ENCODE measurements at regions not wholly inside any gene's neighbourhood (a gene's known extent, or its start where the extent isn't known, plus 50 kb on each side); places are given as distances from the start of the nearest gene placed in this dataset.

DNA sequence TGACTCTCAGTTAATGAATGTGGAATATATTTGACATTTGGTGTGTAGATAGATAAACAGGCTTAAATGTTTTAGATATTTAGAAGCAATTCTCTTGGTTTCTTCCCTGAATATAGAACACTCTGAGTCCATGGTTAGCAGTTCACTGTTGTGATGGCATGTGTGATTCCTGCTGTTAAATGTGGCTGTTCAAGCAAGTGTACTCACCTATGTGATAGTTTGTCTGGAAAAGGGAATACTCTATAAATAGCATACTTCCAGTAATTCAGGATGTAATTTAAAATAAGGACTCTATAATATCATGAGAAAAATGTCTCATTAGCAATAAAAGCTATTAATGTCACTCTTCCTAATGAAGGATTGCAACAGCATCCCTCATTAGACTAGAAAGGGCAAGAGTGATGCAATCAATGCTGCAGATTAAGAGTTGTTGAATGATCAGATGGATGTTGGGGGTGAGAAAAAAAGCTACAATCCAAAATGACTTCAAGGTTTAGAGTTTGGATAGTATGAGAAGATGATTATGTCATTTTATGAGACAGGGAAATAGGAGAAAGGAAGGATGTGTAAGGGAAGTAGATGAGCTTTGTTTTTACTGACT, 201.8 kb upstream of the WDFY3 start:
- TF ChIP-seq, protein P1, sequence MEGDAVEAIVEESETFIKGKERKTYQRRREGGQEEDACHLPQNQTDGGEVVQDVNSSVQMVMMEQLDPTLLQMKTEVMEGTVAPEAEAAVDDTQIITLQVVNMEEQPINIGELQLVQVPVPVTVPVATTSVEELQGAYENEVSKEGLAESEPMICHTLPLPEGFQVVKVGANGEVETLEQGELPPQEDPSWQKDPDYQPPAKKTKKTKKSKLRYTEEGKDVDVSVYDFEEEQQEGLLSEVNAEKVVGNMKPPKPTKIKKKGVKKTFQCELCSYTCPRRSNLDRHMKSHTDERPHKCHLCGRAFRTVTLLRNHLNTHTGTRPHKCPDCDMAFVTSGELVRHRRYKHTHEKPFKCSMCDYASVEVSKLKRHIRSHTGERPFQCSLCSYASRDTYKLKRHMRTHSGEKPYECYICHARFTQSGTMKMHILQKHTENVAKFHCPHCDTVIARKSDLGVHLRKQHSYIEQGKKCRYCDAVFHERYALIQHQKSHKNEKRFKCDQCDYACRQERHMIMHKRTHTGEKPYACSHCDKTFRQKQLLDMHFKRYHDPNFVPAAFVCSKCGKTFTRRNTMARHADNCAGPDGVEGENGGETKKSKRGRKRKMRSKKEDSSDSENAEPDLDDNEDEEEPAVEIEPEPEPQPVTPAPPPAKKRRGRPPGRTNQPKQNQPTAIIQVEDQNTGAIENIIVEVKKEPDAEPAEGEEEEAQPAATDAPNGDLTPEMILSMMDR (IDR thresholded peaks at IDR 0.05; ENCODE audit: low read depth, low read length, missing input control), result no peak
- TF ChIP-seq NR2F2 (IDR thresholded peaks at IDR 0.05) (no peak), YY1 (IDR thresholded peaks at IDR 0.05) (no peak), HNF4G (IDR thresholded peaks at IDR 0.05) (no peak)
